ENCODE measurements at regions not wholly inside any gene's neighbourhood (a gene's known extent, or its start where the extent isn't known, plus 50 kb on each side); places are given as distances from the start of the nearest gene placed in this dataset.

GRCh38 chr6:133746417-133746770, 142.5 kb upstream of the TCF21 start:
- TF ChIP-seq, protein P1, sequence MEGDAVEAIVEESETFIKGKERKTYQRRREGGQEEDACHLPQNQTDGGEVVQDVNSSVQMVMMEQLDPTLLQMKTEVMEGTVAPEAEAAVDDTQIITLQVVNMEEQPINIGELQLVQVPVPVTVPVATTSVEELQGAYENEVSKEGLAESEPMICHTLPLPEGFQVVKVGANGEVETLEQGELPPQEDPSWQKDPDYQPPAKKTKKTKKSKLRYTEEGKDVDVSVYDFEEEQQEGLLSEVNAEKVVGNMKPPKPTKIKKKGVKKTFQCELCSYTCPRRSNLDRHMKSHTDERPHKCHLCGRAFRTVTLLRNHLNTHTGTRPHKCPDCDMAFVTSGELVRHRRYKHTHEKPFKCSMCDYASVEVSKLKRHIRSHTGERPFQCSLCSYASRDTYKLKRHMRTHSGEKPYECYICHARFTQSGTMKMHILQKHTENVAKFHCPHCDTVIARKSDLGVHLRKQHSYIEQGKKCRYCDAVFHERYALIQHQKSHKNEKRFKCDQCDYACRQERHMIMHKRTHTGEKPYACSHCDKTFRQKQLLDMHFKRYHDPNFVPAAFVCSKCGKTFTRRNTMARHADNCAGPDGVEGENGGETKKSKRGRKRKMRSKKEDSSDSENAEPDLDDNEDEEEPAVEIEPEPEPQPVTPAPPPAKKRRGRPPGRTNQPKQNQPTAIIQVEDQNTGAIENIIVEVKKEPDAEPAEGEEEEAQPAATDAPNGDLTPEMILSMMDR (conservative IDR thresholded peaks at IDR 0.05), result no peak
- H3K27ac ChIP-seq, result no peak overlapping the region

DNA sequence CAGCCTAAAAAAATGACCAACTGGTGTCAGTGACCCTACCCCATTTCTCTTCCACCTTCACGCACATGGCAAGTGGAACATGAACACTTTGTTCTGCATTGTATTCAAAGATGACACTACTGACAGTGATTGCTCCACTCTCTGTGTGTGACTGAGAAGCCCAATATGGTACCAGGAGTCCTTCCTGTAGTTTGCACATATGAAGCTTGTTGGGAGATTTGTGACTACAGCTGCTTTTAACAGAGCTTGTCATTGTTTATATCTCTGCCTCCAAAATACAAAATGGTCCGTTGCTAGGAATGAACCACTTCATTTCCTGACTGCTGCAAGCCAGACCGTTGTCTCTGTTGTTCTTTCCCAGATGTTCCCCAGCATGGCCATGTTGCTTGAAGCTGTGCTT, 140.3 kb upstream of the TCF21 start:
- H3K27ac ChIP-seq, result no peak overlapping the region
- no peak for TF ChIP-seq ZFX (IDR thresholded peaks at IDR 0.05)
- TF ChIP-seq, protein P1 (conservative IDR thresholded peaks at IDR 0.05), result no peak

GRCh38 chr6:133749427-133749826, 139.5 kb upstream of the TCF21 start:
- TF ChIP-seq, protein P1 (conservative IDR thresholded peaks at IDR 0.05), result no peak
- no peak for TF ChIP-seq ZFX (IDR thresholded peaks at IDR 0.05)
- H3K27ac ChIP-seq, result no peak overlapping the region

DNA sequence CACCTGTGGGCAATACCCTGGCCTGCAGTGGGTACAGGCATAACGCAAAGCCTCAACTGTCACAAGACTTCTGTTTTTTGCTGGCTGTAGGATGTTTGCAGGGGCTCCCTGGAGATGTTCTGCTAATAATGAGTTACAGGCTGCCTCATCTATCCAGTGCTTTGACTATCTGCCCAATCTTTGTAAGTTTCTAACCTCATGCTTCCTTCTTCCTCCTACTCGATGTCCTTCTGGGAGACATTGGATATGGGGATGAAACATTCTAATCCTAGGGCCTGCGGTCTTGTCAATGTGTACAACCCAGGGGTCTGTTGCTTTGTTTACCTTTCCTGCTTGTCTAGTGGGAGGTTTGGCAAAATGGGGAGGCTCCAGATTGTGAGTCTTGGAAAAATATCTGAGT, 136.8 kb upstream of the TCF21 start:
- no peak overlapping the region for H3K27ac ChIP-seq
- no peak for TF ChIP-seq ZFX (IDR thresholded peaks at IDR 0.05)
- TF ChIP-seq, protein P1 (conservative IDR thresholded peaks at IDR 0.05), result no peak

GRCh38 chr6:133753756-133754155, 135.2 kb upstream of the TCF21 start:
- TF ChIP-seq, protein P1 (conservative IDR thresholded peaks at IDR 0.05), result no peak
- TF ChIP-seq ZFX (IDR thresholded peaks at IDR 0.05), result no peak
- no peak overlapping the region for H3K27ac ChIP-seq

DNA sequence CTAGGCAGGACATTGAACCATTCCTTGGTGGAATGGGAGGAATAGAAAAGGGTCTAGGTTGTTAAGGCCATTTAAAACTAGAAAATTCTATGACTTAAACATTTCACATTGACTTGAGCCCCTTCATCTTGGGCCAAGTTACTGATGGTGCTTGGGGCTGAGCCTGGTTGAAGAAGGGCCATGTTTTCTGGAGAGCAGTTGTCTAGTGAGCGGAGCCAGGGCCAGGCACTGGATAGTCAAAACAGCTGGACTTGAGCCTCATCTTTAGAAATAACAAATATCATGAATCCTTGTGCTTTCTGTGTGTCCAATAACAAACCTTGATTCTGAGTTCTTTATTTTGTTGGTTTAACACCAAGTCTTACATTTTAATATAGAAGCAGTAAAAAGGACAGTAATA, 134.6 kb upstream of the TCF21 start:
- no peak for TF ChIP-seq ZFX (IDR thresholded peaks at IDR 0.05)
- TF ChIP-seq, protein P1 (conservative IDR thresholded peaks at IDR 0.05), result no peak
- H3K27ac ChIP-seq, result no peak overlapping the region

- no peak overlapping the region for H3K27ac ChIP-seq
- TF ChIP-seq ZFX (IDR thresholded peaks at IDR 0.05), result no peak
- TF ChIP-seq, protein P1 (conservative IDR thresholded peaks at IDR 0.05), result no peak
Measured at GRCh38 chr6:133756078-133756695, 132.7 kb upstream of the TCF21 start.
